Heart right ventricle (tissue), 16 donors: ENCODE measurements at regions not wholly inside any gene's neighbourhood (a gene's known extent, or its start where the extent isn't known, plus 50 kb on each side); places are given as distances from the start of the nearest gene placed in this dataset.

Experiments
- ATAC-seq, 8 donors: fragments of 200-7000 bp; cut with Tn5 transposase; one replicate each; pipeline ENCODE4 v1.9.1; 2020; ENCODE audit warnings: mild to moderate bottlenecking in 8 of 8, moderate library complexity in 8 of 8, moderate number of reproducible peaks in 1 of 8
- DNase-seq, 2 donors: peaks; one replicate each; pipeline ENCODE4 v3.0.0-alpha.2; 2020
- H3K27ac ChIP-seq, 10 donors: fragments of 200-600 bp; sonication (generic) in 2 of 10; one replicate each; pipeline versions ENCODE4 v1.5.0 to v1.8.0; 2020 to 2022; ENCODE audit warnings: mild to moderate bottlenecking in 3 of 10
- H3K27me3 ChIP-seq, 7 donors: fragments of 200-600 bp; one replicate each; pipeline ENCODE4 v1.8.0; 2021 to 2022; ENCODE audit warnings: mild to moderate bottlenecking in 2 of 7
- H3K36me3 ChIP-seq, 9 donors: fragments of 200-600 bp; sonication (generic) in 1 of 9; one replicate each; pipeline versions ENCODE4 v1.5.0 to v1.8.0; 2020 to 2022; ENCODE audit warnings: mild to moderate bottlenecking in 2 of 9
- H3K4me1 ChIP-seq, 9 donors: fragments of 200-600 bp; sonication (generic) in 1 of 9; one replicate each; pipeline versions ENCODE4 v1.5.0 to v1.8.0; 2020 to 2022; ENCODE audit warnings: mild to moderate bottlenecking in 4 of 9
- H3K4me3 ChIP-seq, 10 donors: fragments of 200-600 bp; sonication (generic) in 2 of 10; one replicate each; pipeline versions ENCODE4 v1.5.0 to v1.8.0; 2020 to 2022; ENCODE audit warnings: mild to moderate bottlenecking in 7 of 10, moderate library complexity in 2 of 10
- H3K9me3 ChIP-seq, 11 donors: fragments of 200-600 bp in 10 of 11; sonication (generic) in 2 of 11; one replicate each; pipeline versions ENCODE4 v1.5.0 to v1.8.0; 2013 to 2022; ENCODE audit warnings: mild to moderate bottlenecking in 2 of 11, control low read depth in 1 of 11, moderate library complexity in 1 of 11
- WGBS, 2 donors: extraction: QIAGEN DNeasy Blood & Tissue Kit; methylation state at CpG; one replicate each; pipeline ENCODE4 v1.1.7; 2013; ENCODE audit warnings: inconsistent platforms in 1 of 2; 5-methylcytosine and 5-hydroxymethylcytosine counted together
- intact Hi-C, 10 donors: fragments of 100-400 bp; cut with DNase I; formaldehyde crosslinking; loops; one replicate each; pipeline versions ENCODE4 v1.11.1 to v1.14.2; 2022
- TF ChIP-seq, protein P1 (sequence below), 9 donors: fragments of 200-600 bp; sonication (generic) in 2 of 9; IDR thresholded peaks; one replicate each; pipeline versions ENCODE4 v1.5.0 to v1.8.0; 2021 to 2022; ENCODE audit warnings: antibody characterized with exemption in 9 of 9, mild to moderate bottlenecking in 5 of 9, moderate library complexity in 1 of 9
- donor health status: Arrhythmogenic right ventricular cardiomyopathy.
- donor health status: ischemic (EF 13 %, LVEDD 7.1; RV severe dilation, severe dysfunction).
- donor health status: healthy with polysubstance abuse.
- donor health status: DM: no; HTN: yes; CAD: no.
- donor health status: DM: no; HTN: no; CAD: no.
- donor health status: ischemic (EF 25% LVEDD 6.9; RV normal size, moderate dysfunction).
- donor health status: ischemic (EF 25% LVEDD 5.7; RV mildly dilated, moderate dysfunction).
- donor health status: healthy.
- donor health status: DM: yes; HTN: yes; CAD: no.
- donor health status: Ischemic cardiomyopathy.
- donor health status: ischemic (EF 35%, LVEDD 5.7; RV mildly dilated, moderate dysfunction).
- donor health status: nonischemic (EF 11% LVEDD 7.7; RV severe dilation, severe dysfunction).
- donor health status: DM: yes; HTN: yes; CAD: no.
- donor health status: PGD.
- donor health status: ischemic (EF 29% LVEDD 5.4; RV normal size, mild dysfunction).
- donor health status: nonischemic (EF 23%, LVEDD 6.1; RV moderate dilation, normal function).

DNA sequence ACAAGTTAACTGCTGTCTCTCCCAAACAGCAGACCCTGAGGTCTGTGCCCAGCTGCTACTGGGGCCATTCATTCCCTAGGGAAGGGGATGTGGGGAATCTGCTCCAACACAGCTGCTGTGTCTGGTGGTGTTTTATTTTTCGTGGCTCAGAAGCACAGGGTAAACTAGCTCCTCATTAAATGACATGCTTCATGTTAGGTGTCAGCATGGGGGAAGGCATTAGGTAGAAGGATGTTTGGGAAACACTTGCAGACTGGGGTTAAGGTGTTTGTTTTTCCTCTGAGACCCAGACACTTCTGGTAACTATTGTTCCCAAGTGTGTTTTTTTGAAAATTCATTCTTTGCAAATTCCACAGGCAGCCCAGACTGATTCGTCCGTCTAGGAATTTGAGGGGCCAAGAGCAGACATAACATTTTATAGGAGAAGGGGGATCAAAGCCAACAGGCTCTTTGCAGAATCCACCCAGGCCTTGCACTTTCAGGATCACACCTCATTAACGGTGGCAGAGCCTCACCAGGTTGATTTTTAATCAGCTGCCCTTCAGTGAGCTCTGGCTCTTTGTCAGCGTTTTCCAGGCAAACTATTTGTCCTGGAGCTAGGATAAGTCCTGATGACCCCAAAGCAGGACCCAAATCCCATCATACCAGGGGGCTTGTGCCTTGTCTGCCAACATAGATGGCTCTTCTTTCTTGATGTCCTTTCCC lies 65.4 kb upstream of the ITGA11 start:
- no peaks in the 10 kb centered on the region for H3K9me3 ChIP-seq
- H3K27me3 ChIP-seq, result no peaks in the 10 kb centered on the region
- TF ChIP-seq, protein P1, sequence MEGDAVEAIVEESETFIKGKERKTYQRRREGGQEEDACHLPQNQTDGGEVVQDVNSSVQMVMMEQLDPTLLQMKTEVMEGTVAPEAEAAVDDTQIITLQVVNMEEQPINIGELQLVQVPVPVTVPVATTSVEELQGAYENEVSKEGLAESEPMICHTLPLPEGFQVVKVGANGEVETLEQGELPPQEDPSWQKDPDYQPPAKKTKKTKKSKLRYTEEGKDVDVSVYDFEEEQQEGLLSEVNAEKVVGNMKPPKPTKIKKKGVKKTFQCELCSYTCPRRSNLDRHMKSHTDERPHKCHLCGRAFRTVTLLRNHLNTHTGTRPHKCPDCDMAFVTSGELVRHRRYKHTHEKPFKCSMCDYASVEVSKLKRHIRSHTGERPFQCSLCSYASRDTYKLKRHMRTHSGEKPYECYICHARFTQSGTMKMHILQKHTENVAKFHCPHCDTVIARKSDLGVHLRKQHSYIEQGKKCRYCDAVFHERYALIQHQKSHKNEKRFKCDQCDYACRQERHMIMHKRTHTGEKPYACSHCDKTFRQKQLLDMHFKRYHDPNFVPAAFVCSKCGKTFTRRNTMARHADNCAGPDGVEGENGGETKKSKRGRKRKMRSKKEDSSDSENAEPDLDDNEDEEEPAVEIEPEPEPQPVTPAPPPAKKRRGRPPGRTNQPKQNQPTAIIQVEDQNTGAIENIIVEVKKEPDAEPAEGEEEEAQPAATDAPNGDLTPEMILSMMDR (IDR thresholded peaks at IDR 0.05), result no peak
- 73% methylated on average over 5 of the region's 5 CpGs for WGBS, 2 donors
- ATAC-seq (no peak), DNase-seq (no peak)
- H3K4me1 ChIP-seq, result peaks cover 0 to 28% (median 10%) of the 10 kb centered on the region in 9 donors
- intact Hi-C loops, result loop anchor here in 1 of 10 donors (10.0 kb wide), 1 partner anchor 53 kb away; no protein-coding TSS in a partner anchor
- no peak overlapping the region for H3K27ac ChIP-seq
- no peaks in the 10 kb centered on the region for H3K36me3 ChIP-seq
- H3K4me3 ChIP-seq, result no peak overlapping the region

DNA sequence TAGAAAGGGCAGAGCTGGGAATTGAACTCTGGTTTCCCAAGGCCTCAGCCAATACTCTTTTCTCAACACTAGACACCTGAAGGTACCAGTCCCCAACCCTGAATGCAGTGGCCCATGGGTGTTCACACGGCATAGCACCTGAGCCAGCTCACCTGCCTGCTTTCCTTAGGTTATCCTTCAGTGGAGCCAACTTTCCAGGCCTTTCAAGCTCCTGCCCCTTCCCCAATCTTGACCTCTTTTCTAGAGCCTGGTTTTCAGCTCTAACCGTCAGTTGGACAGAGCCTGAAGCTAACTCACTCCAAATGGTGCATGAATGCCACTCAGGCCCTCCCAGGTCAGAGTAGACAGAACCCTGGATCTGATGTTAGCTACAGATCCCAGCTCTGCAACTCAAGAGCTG lies 66.1 kb upstream of the ITGA11 start:
- H3K27ac ChIP-seq, result no peak overlapping the region
- H3K4me3 ChIP-seq, result no peak overlapping the region
- peaks cover 0 to 22% (median 9%) of the 10 kb centered on the region in 9 donors for H3K4me1 ChIP-seq
- DNase-seq (no peak), ATAC-seq (no peak)
- H3K36me3 ChIP-seq, result no peaks in the 10 kb centered on the region
- TF ChIP-seq, protein P1 (IDR thresholded peaks at IDR 0.05), result no peak
- no peaks in the 10 kb centered on the region for H3K9me3 ChIP-seq
- intact Hi-C loops, result loop anchor here in 1 of 10 donors (10.0 kb wide), 1 partner anchor 53 kb away; no protein-coding TSS in a partner anchor
- WGBS, 2 donors, result 95 to 100% methylated on average over 2 of the region's 2 CpGs
- H3K27me3 ChIP-seq, result no peaks in the 10 kb centered on the region

DNA sequence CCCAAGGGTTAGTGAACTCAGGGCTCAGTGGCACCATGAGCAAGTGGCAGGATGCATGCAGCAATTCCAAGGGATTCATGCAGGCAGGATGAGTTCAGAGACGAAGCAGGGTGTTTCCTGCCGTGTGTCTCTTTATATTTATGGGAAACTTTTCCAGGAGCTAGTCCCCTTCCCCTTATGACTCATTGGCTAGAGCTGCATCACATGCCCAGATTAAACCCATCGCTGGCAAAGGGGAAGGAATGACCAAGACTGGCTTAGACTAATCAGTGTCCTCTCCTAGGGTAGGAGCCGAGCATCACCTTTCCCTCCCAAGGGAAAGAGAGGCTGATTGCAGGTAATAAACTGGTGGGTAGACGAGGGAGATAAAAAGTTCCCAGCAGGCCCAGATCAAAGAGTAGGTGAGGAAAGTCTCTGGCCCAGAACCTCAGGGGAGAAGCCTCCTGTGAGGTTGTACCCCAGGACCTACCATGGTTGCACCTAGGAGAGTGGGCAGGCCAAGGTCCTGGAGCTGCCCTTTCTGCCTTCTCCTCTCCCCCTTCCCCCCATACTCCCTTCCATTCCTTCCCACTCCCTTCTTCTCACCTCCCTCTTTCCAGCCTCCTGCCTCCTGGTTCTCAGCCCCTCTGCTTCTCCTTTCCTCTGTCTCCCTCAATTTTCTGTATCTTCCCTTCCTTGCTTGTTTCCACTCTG lies 67.8 kb upstream of the ITGA11 start:
- Histone ChIP-seq H3K4me1 (peaks cover 0 to 8% (median 2%) of the 10 kb centered on the region in 9 donors), H3K27ac (no peak overlapping the region), H3K27me3 (no peaks in the 10 kb centered on the region), H3K36me3 (no peaks in the 10 kb centered on the region), H3K9me3 (no peaks in the 10 kb centered on the region), H3K4me3 (no peak overlapping the region)
- DNase-seq (no peak), ATAC-seq (peak in 1 of 8 donors; percentile 53)
- TF ChIP-seq, protein P1 (IDR thresholded peaks at IDR 0.05), result no peak
- intact Hi-C loops, result loop anchor here in 1 of 10 donors (10.0 kb wide), 1 partner anchor 55 kb away; no protein-coding TSS in a partner anchor
- WGBS, 2 donors, result 82 to 94% methylated on average over 5 of the region's 5 CpGs

DNA sequence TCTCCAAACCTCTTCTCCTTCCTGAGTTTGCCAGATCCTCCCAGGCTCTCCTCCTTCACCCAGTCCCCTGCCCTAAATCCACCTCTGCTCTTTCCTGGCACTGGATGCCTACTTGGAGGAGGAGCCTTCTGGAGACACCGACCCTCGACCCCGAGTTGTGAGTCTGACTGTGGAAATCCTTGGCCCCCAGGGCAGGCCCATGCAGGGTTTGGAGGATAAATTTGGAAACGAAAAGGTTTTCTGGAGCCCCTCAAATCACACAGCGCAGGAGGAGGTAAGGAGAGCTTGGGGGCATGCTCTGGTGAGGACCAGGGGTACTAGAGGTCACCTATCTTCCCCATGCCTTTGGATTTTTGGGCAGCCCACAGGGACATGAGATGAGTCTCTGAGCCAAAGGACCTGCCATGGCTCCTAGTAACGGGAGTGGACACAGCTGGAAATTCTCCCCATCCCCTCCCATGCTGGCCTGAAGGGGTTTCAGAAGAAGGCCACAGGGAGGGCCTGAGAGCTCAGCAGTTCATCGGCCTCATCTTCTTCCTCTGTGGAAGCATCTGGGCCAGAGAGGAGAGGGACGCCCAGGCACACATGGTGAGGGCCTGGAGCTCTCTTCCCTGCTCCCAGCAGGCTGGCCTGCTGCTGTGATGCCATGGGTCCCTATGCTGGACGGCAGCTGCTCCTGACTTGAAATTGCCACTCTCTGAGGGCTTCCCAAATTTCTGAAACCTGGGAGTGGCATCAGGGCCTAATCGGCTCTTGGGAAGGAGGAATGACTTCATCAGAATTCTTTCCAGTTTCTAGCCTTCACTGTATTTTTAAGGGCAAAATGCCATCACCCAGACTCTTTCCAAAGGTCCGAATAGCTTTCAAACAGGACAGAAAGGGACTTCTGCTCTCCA lies 68.6 kb upstream of the ITGA11 start:
- 72 to 76% methylated on average over 11 of the region's 11 CpGs for WGBS, 2 donors
- no peaks in the 10 kb centered on the region for H3K36me3 ChIP-seq
- ATAC-seq (peak in 4 of 8 donors; percentile 24 to 37 (median 30)), DNase-seq (no peak)
- H3K27ac ChIP-seq, result peak overlapping the region in 2 of 10 donors; percentile 41 to 51
- H3K27me3 ChIP-seq, result peaks cover 0 to 5% (median 0%) of the 10 kb centered on the region in 7 donors
- no peaks in the 10 kb centered on the region for H3K9me3 ChIP-seq
- H3K4me1 ChIP-seq, result peaks cover 0 to 8% (median 0%) of the 10 kb centered on the region in 9 donors
- intact Hi-C loops, result no loop called here
- no peak overlapping the region for H3K4me3 ChIP-seq
- TF ChIP-seq, protein P1 (IDR thresholded peaks at IDR 0.05), result no peak
